T-cell (primary cell): ENCODE measurements at regions not wholly inside any gene's neighbourhood (a gene's known extent, or its start where the extent isn't known, plus 50 kb on each side); places are given as distances from the start of the nearest gene placed in this dataset.

Source experiments
- ATAC-seq, 4 experiments: fragments of 200-7000 bp in 3 of 4; fragments of 150-1000 bp in 1 of 4; cut with Tn5 transposase; replicated peaks in 1 of 4; 1 replicate in 3 of 4; 2 replicates in 1 of 4; pipeline ENCODE4 v1.10.0; 2021; ENCODE audit warnings: moderate library complexity in 3 of 4, mild to moderate bottlenecking in 2 of 4, moderate number of reproducible peaks in 1 of 4
- CTCF ChIA-PET, 2 donors: fragments of 300-600 bp; sonication (Branson Sonifier 250); formaldehyde crosslinking; loops; one replicate each; lab custom pipeline; 2022; ENCODE audit warnings: antibody characterized with exemption in 2 of 2; lab: Charles Lee
- POLR2A ChIA-PET, 2 donors: fragments of 300-600 bp; sonication (Branson Sonifier 250); formaldehyde crosslinking; loops; one replicate each; lab custom pipeline; 2022; ENCODE audit warnings: antibody characterized with exemption in 2 of 2; lab: Charles Lee
- DNase-seq, 35 experiments: peaks; one replicate each; pipeline versions ENCODE4 v3.0.0 to v3.0.0-alpha.2; 2013 to 2023
- H3K27ac ChIP-seq: one replicate; pipeline ENCODE4 v1.5.1; 2013; ENCODE audit warnings: low read length
- H3K27me3 ChIP-seq, 2 experiments: replicated peaks in 1 of 2; 1 replicate in 1 of 2; 2 replicates in 1 of 2; pipeline versions ENCODE4 v1.6.1 to v1.7.0; 2013; ENCODE audit warnings: low read length in 1 of 2, mixed read lengths in 1 of 2; ENCODE audit not compliant: control insufficient read depth in 2 of 2, insufficient read depth in 2 of 2; ENCODE audit errors: extremely low read depth in 1 of 2
- H3K36me3 ChIP-seq, 2 donors: 1 replicate in 1 of 2; 2 replicates in 1 of 2; pipeline versions ENCODE4 v1.6.1 to v1.7.0; 2013; ENCODE audit warnings: low read length in 1 of 2; ENCODE audit not compliant: control insufficient read depth in 2 of 2, insufficient read depth in 1 of 2; ENCODE audit errors: extremely low read depth in 1 of 2
- H3K4me1 ChIP-seq, 2 experiments: 1 replicate in 1 of 2; 2 replicates in 1 of 2; pipeline versions ENCODE4 v1.6.1 to v1.7.0; 2013; ENCODE audit warnings: low read length in 2 of 2, mixed read lengths in 1 of 2; ENCODE audit not compliant: insufficient read depth in 2 of 2, control insufficient read depth in 1 of 2; ENCODE audit errors: extremely low read depth in 1 of 2
- H3K4me3 ChIP-seq, 2 donors: 1 replicate in 1 of 2; 2 replicates in 1 of 2; pipeline versions ENCODE4 v1.5.1 to v1.7.0; 2013; ENCODE audit warnings: mild to moderate bottlenecking in 2 of 2, low read length in 1 of 2, moderate library complexity in 1 of 2; ENCODE audit not compliant: control insufficient read depth in 1 of 2; ENCODE audit errors: extremely low read depth in 1 of 2
- H3K9me3 ChIP-seq: 2 replicates; pipeline ENCODE4 v1.7.0; 2013
- H3K27ac Mint-ChIP-seq, 2 donors: one replicate each; pipeline ENCODE4 v1.8.0; 2020 to 2021; ENCODE audit warnings: mild to moderate bottlenecking in 2 of 2, mixed read lengths in 2 of 2
- H3K27me3 Mint-ChIP-seq, 2 donors: one replicate each; pipeline ENCODE4 v1.8.0; 2021 to 2022; ENCODE audit warnings: mixed read lengths in 2 of 2
- H3K36me3 Mint-ChIP-seq: one replicate; pipeline ENCODE4 v1.8.0; 2021; ENCODE audit warnings: mixed read lengths
- H3K4me1 Mint-ChIP-seq, 3 donors: one replicate each; pipeline ENCODE4 v1.8.0; 2020 to 2022; ENCODE audit warnings: mixed read lengths in 3 of 3, mild to moderate bottlenecking in 1 of 3
- H3K4me3 Mint-ChIP-seq, 3 donors: one replicate each; pipeline ENCODE4 v1.8.0; 2020 to 2022; ENCODE audit warnings: mild to moderate bottlenecking in 3 of 3, mixed read lengths in 3 of 3, moderate library complexity in 3 of 3
- H3K9me3 Mint-ChIP-seq, 3 donors: one replicate each; pipeline ENCODE4 v1.8.0; 2020 to 2022; ENCODE audit warnings: mixed read lengths in 3 of 3
- whole genome bisulfite sequencing: methylation state at CpG from one replicate; pipeline ENCODE4 v1.1.5; 2013; ENCODE audit warnings: missing lambda C conversion rate; ENCODE audit not compliant: insufficient coverage; 5-methylcytosine and 5-hydroxymethylcytosine counted together

DNA sequence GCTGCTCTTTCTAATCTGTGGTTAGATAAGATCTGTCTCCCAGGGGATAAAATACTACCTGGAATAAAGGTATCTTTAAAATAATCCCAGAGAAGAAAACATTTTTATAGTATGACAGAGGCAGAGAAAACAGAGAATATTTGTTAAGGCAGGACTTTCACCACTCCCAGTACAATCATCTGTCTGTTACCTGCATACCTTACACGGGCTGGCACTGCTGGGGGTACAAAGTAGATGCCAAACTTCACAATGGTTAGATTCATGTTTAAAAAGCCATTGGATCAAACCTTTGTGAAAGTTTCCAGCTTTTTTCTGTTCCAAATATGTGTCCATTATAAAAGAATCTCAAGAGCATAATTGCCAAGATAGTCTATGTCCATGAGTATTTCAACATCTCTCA lies 273.6 kb upstream of the BTG1 start:
- Mint-ChIP-seq H3K9me3 (peaks cover 0 to 6% (median 4%) of the 10 kb centered on the region in 3 donors), H3K36me3 (no peaks in the 10 kb centered on the region), H3K27me3 (no peaks in the 10 kb centered on the region), H3K27ac (no peak overlapping the region), H3K4me3 (no peak overlapping the region), H3K4me1 (peaks cover 33 to 51% (median 41%) of the 10 kb centered on the region in 3 donors)
- no peak overlapping the region for H3K4me3 ChIP-seq
- ChIA-PET CTCF (no interaction called here), POLR2A (no interaction called here)
- no peaks in the 10 kb centered on the region for H3K27me3 ChIP-seq
- peaks cover 0 to 3% of the 10 kb centered on the region in 2 experiments for H3K4me1 ChIP-seq
- ATAC-seq (no peak), DNase-seq (no peak)
- no peaks in the 10 kb centered on the region for H3K9me3 ChIP-seq
- no peaks in the 10 kb centered on the region for H3K36me3 ChIP-seq
- no peak overlapping the region for H3K27ac ChIP-seq
- 100% methylated on average over 1 of the region's 1 CpG for WGBS

GRCh38 chr12:92418381-92418780 lies 272.7 kb upstream of the BTG1 start:
- H3K9me3 ChIP-seq, result no peaks in the 10 kb centered on the region
- H3K4me3 ChIP-seq, result no peak overlapping the region
- no peaks in the 10 kb centered on the region for H3K36me3 Mint-ChIP-seq
- no peaks in the 10 kb centered on the region for H3K27me3 Mint-ChIP-seq
- ChIA-PET CTCF (no interaction called here), POLR2A (no interaction called here)
- DNase-seq, result no peak
- H3K4me3 Mint-ChIP-seq, result no peak overlapping the region
- peaks cover 27 to 43% (median 35%) of the 10 kb centered on the region in 3 donors for H3K4me1 Mint-ChIP-seq
- no peak overlapping the region for H3K27ac ChIP-seq
- H3K4me1 ChIP-seq, result peaks cover 0 to 2% of the 10 kb centered on the region in 2 experiments
- H3K27me3 ChIP-seq, result no peaks in the 10 kb centered on the region
- H3K27ac Mint-ChIP-seq, result no peak overlapping the region
- H3K36me3 ChIP-seq, result no peaks in the 10 kb centered on the region
- WGBS, result 100% methylated on average over 1 of the region's 2 CpGs
- peaks cover 0 to 6% (median 4%) of the 10 kb centered on the region in 3 donors for H3K9me3 Mint-ChIP-seq
- no peak for ATAC-seq

DNA sequence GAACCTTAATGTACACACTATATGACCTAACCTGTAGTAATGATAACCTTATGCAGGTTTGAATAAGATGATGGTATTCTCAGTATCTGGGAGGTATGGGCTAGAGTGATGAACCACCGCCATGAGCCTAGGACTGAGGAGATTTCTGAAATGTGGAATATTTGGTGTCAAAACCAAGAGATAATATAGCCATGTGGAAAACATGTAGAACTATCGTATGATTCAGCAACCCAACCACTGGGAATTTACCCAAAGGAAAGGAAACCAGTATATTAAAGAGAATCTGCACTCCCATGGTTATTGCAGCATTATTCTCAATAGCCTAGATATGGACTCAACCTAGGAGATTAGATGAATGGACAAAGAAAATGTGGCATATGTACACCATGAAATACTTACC lies 271.7 kb upstream of the BTG1 start:
- H3K9me3 Mint-ChIP-seq, result peaks cover 0 to 6% (median 4%) of the 10 kb centered on the region in 3 donors
- Histone ChIP-seq H3K27me3 (no peaks in the 10 kb centered on the region), H3K9me3 (no peaks in the 10 kb centered on the region), H3K4me1 (no peaks in the 10 kb centered on the region), H3K4me3 (no peak overlapping the region), H3K27ac (no peak overlapping the region), H3K36me3 (no peaks in the 10 kb centered on the region)
- ATAC-seq (no peak), DNase-seq (no peak)
- no peaks in the 10 kb centered on the region for H3K36me3 Mint-ChIP-seq
- ChIA-PET POLR2A (interaction anchor here (0.5 to 0.7 kb wide), 2 partner anchors 104 to 320 kb away, joined by 3 read pairs; no protein-coding TSS in a partner anchor), CTCF (no interaction called here)
- no peak overlapping the region for H3K27ac Mint-ChIP-seq
- WGBS, result 100% methylated on average over 1 of the region's 2 CpGs
- no peak overlapping the region for H3K4me3 Mint-ChIP-seq
- peaks cover 23 to 36% (median 32%) of the 10 kb centered on the region in 3 donors for H3K4me1 Mint-ChIP-seq
- H3K27me3 Mint-ChIP-seq, result no peaks in the 10 kb centered on the region

DNA sequence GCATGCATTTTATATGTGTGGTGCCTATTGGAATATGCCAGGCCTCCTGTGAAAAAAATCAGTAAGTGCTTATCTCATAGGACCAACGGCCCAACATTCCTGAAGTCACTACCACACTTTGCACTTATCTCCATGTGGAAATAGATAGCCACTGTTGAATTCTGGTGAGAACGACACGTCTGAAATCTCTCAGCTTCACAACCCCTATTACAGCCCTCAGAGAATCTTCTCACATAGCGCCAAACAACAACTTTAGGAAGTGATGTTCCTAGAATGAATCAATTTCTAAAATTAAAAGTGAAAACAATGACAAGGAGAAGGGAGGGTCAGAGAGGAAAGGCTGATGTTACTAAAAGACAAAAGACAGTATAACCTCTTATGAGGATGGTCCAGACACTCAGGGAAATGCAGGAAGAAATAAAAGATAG lies 270.8 kb upstream of the BTG1 start:
- DNase-seq (no peak), ATAC-seq (no peak)
- Mint-ChIP-seq H3K27me3 (no peaks in the 10 kb centered on the region), H3K4me1 (peaks cover 25 to 35% (median 33%) of the 10 kb centered on the region in 3 donors), H3K9me3 (peaks cover 0 to 6% (median 4%) of the 10 kb centered on the region in 3 donors), H3K4me3 (no peak overlapping the region), H3K36me3 (no peaks in the 10 kb centered on the region), H3K27ac (no peak overlapping the region)
- H3K9me3 ChIP-seq, result no peaks in the 10 kb centered on the region
- H3K27me3 ChIP-seq, result no peaks in the 10 kb centered on the region
- ChIA-PET POLR2A (no interaction called here), CTCF (no interaction called here)
- no peak overlapping the region for H3K27ac ChIP-seq
- H3K4me3 ChIP-seq, result no peak overlapping the region
- H3K4me1 ChIP-seq, result no peaks in the 10 kb centered on the region
- H3K36me3 ChIP-seq, result no peaks in the 10 kb centered on the region
- no CpG with 5 or more reads among the region's 4 CpGs for WGBS

- H3K9me3 ChIP-seq, result no peaks in the 10 kb centered on the region
- H3K4me1 ChIP-seq, result no peaks in the 10 kb centered on the region
- H3K36me3 ChIP-seq, result no peaks in the 10 kb centered on the region
- no peaks in the 10 kb centered on the region for H3K27me3 ChIP-seq
- no CpG with 5 or more reads among the region's 5 CpGs for WGBS
- Mint-ChIP-seq H3K27ac (no peak overlapping the region), H3K36me3 (no peaks in the 10 kb centered on the region), H3K9me3 (peaks cover 0 to 4% (median 3%) of the 10 kb centered on the region in 3 donors), H3K4me1 (peaks cover 27 to 34% (median 29%) of the 10 kb centered on the region in 3 donors), H3K4me3 (no peak overlapping the region), H3K27me3 (no peaks in the 10 kb centered on the region)
- no peak overlapping the region for H3K4me3 ChIP-seq
- ATAC-seq (no peak), DNase-seq (no peak)
- no peak overlapping the region for H3K27ac ChIP-seq
- CTCF ChIA-PET, result interaction anchor here in 1 of 2 donors (0.6 to 1.3 kb wide), 2 partner anchors 10 to 288 kb away, joined by 3 to 4 read pairs; no protein-coding TSS in a partner anchor
- POLR2A ChIA-PET, result interaction anchor here in 1 of 2 donors (0.6 kb wide), 1 partner anchor 149 kb away, joined by 3 read pairs; no protein-coding TSS in a partner anchor
Measured at GRCh38 chr12:92414170-92415070, 268.8 kb upstream of the BTG1 start.

- H3K36me3 Mint-ChIP-seq, result no peaks in the 10 kb centered on the region
- no peak overlapping the region for H3K4me3 Mint-ChIP-seq
- peaks cover 36 to 39% (median 37%) of the 10 kb centered on the region in 3 donors for H3K4me1 Mint-ChIP-seq
- no peak overlapping the region for H3K4me3 ChIP-seq
- no peak for ATAC-seq
- H3K9me3 Mint-ChIP-seq, result peaks cover 0 to 8% (median 3%) of the 10 kb centered on the region in 3 donors
- WGBS, result no CpG with 5 or more reads among the region's 3 CpGs
- H3K27me3 ChIP-seq, result no peaks in the 10 kb centered on the region
- no peaks in the 10 kb centered on the region for H3K9me3 ChIP-seq
- no peak overlapping the region for H3K27ac Mint-ChIP-seq
- DNase-seq, result no peak
- H3K27ac ChIP-seq, result no peak overlapping the region
- no peaks in the 10 kb centered on the region for H3K4me1 ChIP-seq
- POLR2A ChIA-PET, result no interaction called here
- H3K36me3 ChIP-seq, result no peaks in the 10 kb centered on the region
- no peaks in the 10 kb centered on the region for H3K27me3 Mint-ChIP-seq
- CTCF ChIA-PET, result interaction anchor here in 1 of 2 donors (1.3 kb wide), 1 partner anchor 9 kb away, joined by 3 read pairs; no protein-coding TSS in a partner anchor
Measured at GRCh38 chr12:92413286-92413685, 267.6 kb upstream of the BTG1 start.
